Activated T-cell treated with anti-CD3 and anti-CD28 coated beads, Interleukin-2, amount 50 U/mL, for 48 hours (primary cell): ENCODE measurements at regions not wholly inside any gene's neighbourhood (a gene's known extent, or its start where the extent isn't known, plus 50 kb on each side); places are given as distances from the start of the nearest gene placed in this dataset.

ENCODE experiments used
- DNase-seq, 2 experiments: peaks; one replicate each; pipeline ENCODE4 v3.0.0-alpha.2; 2020

DNA sequence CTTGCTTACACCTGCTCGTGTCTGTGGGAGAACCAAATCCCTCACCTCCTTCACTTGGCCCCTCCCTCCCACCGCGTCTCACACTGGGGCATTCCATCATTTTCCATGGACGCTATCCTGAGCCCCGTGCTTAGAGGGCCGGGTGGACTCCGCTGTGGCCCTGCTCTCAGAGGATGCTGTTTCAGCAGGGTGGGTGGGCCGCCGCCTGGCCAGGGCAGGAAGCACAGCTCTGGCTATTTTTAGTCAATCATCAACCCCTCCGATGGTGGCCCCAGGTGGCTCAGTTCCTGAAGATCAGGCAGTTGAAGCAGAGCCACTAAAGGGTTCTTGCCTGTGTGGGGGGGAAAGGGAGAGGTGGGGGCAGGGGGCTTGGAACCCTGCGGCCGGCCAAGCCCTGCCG lies 230.3 kb downstream of the ENGASE start:
- no peak for DNase-seq

- DNase-seq = no peak
Measured at GRCh38 chr17:79303641-79304205, 229.1 kb downstream of the ENGASE start.

- DNase-seq = no peak
Measured at GRCh38 chr17:79301469-79301868, 226.8 kb downstream of the ENGASE start.

DNA sequence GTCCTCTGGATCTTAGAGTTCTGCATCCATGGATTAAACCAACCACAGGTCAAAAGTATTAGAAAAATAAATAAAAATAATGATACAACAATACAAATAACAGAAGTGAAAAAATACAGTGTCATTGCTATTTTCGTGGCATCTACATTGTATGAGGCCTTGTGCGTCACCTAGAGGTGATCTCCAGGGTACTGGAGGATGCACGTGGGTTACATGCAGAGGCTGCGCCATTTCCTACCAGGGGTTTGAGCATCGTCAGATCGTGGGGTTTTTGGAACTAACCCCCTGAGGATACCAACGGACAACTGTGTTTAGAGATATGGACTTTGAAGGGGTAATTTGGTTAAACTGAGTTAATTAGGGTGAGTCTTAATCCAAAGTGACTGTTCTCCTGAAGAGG lies 224.7 kb downstream of the ENGASE start:
- DNase-seq = no peak

- no peak for DNase-seq
Measured at GRCh38 chr17:79298799-79299198, 224.2 kb downstream of the ENGASE start.

- no peak for DNase-seq
Measured at GRCh38 chr17:79296243-79296642, 221.6 kb downstream of the ENGASE start.

DNA sequence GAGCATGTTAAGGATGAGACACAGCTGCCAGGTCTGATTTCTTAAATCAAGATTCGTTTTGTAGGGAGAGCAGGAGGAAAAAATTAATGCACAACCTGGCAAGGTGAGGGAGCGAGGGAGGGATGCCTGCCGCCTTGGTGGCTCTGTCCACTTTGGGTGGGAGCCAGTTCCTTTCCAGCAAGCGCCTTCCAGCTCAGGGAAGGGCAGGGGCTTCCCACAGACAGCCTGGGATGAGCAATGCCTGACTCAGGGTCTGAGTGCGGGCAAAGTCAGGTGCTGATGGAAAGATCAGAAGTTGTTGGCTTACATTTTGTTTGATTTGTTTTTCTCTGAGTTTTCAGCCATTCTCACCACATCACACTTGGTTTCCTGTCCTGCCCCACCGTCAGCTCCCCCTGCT lies 220.7 kb downstream of the ENGASE start:
- DNase-seq = no peak

GRCh38 chr17:79294459-79295071 lies 219.9 kb downstream of the ENGASE start:
- DNase-seq = peak; percentile 43 to 54

- DNase-seq = no peak
Measured at GRCh38 chr17:79292501-79292900, 217.9 kb downstream of the ENGASE start.

- DNase-seq = no peak
Measured at GRCh38 chr17:79291391-79291790, 216.8 kb downstream of the ENGASE start.

- no peak for DNase-seq
Measured at GRCh38 chr17:79290726-79291125, 216.1 kb downstream of the ENGASE start.

- DNase-seq = no peak
Measured at GRCh38 chr17:79288950-79289349, 214.3 kb downstream of the ENGASE start.

DNA sequence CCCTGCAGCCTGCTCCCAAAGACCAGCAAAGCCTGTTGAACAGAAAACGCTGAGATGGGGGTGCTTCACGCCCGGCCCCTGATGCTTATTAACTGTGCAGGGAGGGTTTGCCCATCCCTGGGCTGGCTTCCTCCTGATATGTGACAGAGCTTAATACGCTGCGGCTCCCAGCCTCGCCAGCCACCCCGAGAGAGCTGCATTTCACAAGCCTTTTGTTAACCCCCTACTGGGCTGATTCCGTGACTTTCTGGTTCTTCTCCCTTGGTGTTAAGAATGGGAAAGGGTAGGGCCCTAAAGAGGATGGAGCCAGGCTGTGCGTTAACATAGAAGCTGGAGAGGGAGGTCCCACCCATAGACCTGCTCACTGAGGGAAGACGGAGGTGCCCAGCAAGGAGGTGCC lies 211.8 kb downstream of the ENGASE start:
- no peak for DNase-seq

DNA sequence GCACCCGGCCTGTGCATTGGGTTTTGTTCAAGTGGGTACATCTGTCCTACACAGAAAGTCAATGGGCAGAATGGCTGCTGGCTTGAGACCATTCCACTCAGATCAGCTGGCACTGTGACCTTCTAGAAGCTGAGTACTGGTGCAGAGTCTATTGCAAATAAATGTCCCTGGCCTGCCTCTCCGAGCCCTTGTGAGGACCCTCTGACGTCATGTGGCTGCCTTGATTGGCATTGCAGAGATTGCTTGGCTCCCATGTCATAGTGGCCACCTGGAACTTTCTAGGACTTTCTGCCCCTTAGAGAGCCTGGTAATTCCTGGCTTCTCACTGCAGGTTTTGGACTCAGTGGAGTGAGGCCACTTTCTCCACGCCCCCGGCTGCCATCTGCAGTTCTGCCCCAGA lies 211.3 kb downstream of the ENGASE start:
- DNase-seq = no peak

GRCh38 chr17:79282294-79282693 lies 207.7 kb downstream of the ENGASE start:
- no peak for DNase-seq

DNA sequence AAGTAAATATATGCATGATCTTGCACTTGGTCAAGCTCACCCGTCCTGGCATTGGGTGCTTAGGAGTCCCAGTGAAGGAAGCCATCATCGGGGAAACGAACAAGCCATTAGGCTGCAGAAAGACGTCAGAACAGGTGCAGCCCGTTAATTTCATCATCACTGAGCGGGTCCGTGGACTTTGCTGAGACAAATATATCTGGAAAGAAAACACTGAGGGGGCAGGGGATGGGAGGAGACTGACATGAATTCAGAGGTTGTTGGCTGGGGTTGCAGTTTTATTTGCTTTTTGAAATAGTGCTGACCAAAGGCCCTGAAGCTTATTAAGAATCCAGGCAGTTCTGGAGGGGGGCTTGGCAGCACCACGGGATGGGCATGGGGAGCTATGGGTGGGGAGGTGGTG lies 207.2 kb downstream of the ENGASE start:
- DNase-seq = no peak

- DNase-seq = no peak
Measured at GRCh38 chr17:79280866-79281572, 206.4 kb downstream of the ENGASE start.

DNA sequence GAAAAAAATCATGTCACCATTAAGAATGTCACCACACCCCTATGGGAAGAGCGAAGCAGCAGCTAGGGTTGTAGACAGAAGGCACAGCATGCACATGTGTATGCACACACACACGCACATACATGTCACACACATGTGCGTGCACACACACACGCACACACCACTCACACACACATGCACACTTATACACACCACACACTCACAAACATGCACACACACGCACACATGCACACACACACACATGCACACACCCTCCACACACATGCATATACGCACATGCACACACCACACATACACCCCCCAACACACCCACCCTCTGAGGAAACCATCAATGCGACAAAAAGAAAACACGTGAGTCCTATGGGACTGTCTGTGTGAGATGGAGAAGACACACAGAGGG lies 205.4 kb downstream of the ENGASE start:
- DNase-seq = no peak

GRCh38 chr17:79279320-79279719 lies 204.7 kb downstream of the ENGASE start:
- no peak for DNase-seq

DNA sequence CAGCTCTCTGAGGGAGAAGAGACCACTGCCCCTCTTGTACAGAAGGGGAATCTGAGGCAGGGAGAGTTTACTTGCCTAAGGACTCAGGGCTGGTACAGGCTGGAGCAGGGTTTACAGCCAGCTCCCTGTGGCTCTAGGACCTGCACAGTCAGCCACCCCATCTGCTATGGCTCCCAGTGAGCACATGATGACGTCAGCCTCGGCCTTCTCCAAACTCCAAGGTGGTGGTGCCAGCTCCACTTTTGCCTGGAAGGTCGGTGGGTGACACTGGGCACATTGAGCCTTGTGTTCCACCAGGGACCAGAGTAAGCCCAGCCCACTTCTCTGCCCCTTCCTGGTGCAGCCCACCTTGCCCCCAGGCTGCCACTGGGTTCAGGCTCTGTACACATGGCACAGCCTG lies 202.2 kb downstream of the ENGASE start:
- DNase-seq = no peak

DNA sequence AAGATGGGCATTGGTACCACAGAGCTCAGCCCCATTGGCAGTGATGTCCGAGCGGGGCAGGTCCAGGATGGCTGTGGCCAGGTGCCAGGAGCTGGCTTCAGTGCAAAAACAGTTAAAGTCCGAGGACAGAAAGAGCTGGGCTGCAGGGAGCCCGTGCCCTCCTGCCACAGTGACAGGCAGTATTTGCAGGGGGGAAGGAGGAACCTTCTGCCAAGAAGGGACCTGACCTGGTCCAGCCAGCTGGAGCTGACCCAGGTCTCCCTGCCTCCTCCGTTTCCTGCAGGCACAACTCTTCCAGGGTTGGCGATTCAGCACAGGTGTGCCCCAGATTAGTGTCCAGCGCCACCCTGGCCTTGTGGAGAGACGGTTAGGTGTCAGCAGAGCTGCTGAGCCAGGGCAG lies 199.0 kb downstream of the ENGASE start:
- no peak for DNase-seq

DNA sequence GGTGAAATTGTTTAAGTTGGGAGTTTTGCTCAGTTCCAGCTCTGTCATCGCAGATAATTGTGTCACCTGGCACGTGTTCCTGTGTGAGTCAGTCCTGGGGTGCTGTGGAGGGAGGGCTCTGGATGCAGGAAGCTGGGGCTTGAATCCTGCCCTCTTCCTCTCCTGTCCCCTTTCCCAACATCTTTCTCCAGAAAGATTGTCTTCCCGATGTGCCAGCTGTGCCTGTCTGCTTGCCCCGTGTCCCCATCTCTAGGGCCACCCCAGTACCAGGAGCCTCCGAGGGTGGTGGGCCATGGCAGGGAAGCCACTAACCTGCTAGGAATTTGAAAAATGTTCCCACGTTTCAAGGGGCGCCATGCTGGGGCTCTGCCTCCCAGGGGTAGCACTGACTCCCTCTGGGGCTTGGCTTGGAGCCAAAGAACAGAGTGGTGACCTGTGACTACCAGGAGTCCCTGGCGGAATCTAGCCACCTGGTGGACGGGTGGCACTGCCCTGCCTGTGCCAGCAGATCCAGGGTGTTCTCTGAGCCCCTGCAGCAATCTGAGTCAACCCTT lies 198.1 kb downstream of the ENGASE start:
- no peak for DNase-seq

DNA sequence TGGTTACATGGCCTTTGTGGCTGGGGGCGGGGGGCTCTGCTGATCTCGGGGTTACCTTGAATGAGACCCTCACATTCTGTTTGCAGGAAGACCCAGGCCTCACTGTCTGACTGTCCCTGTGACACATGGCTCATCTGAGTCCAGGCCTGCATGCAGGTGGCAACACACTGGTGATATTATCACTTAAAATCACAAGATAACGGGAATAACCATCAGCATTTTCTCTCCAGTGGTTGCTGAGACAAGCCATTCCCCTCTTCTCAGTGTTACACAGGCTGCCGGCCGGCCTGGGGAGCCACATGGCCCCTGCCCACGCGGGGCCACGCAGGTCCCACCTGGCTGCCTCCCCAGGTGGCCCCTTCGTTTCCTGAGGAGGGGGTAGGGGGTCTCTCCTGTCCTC lies 197.6 kb downstream of the ENGASE start:
- no peak for DNase-seq

- DNase-seq = no peak
Measured at GRCh38 chr17:79269620-79270019, 195.0 kb downstream of the ENGASE start.
